EL (cell line): ENCODE measurements at regions not wholly inside any gene's neighbourhood (a gene's known extent, or its start where the extent isn't known, plus 50 kb on each side); places are given as distances from the start of the nearest gene placed in this dataset.
"Not testable (repeated sequence)": the region's sequence is repeated elsewhere in the genome, so short reads cannot be mapped to it uniquely, and the experiment has no call there.

Source experiments
- DNase-seq: peaks from one replicate; pipeline ENCODE4 v3.0.0-alpha.2; 2016

- DNase-seq = no peak
Measured at GRCh38 chrX:109155161-109155560, 326.7 kb downstream of the GUCY2F start.

- DNase-seq = not testable (repeated sequence)
Measured at GRCh38 chrX:109144173-109144572, 337.7 kb downstream of the GUCY2F start.

- DNase-seq = no peak
Measured at GRCh38 chrX:109140463-109140862, 341.4 kb downstream of the GUCY2F start.

- DNase-seq = no peak
Measured at GRCh38 chrX:109134777-109135176, 347.1 kb downstream of the GUCY2F start.

DNA sequence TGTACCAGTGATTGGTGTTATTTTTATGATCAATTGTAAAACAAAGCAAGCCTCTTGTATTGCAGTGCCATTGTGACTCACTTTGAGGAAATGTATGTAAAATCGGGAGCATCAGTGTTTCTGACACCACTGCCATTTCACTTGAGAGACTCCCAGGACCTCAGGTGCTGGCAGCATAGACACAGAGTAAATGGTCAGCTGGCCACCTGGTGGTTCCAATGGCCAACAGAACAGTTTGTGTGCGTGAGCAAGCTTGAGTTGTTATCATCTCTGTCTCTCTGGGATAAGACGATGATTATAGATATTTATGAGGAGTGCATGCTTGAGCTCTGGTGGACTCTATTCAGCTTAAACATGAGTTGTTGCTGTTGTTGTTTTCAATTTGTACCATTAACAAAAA is 356.6 kb downstream of the GUCY2F start:
- DNase-seq = no peak

GRCh38 chrX:109089359-109089758 is 353.0 kb upstream of the IRS4 start:
- DNase-seq = no peak

DNA sequence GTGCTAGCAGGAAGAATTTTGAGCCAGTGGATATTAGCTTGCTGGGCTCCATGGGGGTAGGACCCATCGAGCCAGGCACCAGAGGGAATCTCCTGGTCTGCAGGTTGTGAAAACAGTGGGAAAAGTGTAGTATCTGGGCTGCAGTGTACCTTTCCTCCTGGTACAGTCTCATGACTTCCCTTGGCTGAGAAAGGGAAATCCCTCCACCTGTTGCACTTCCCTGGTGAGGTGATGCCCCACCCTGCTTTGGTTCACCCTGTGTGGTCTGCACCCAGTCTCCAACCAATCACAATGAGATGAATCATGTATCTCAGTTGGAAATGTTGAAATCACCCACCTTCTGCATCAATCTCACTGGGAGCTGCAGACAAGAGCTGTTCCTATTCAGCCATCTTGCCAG is 341.4 kb upstream of the IRS4 start:
- no peak for DNase-seq

DNA sequence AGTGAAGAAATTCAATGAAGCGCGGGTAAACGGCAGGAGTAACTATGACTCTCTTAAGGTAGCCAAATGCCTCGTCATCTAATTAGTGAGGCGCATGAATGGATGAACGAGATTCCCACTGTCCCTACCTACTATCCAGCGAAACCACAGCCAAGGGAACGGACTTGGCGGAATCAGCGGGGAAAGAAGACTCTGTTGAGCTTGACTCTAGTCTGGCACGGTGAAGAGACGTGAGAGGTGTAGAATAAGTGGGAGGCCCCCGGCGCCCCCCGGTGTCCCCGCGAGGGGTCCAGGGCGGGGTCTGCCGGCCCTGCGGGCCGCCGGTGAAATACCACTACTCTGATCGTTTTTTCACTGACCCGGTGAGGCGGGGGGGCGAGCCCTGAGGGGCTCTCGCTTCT is 317.8 kb upstream of the IRS4 start:
- DNase-seq = not testable (repeated sequence)

- DNase-seq = no peak
Measured at GRCh38 chrX:109049903-109050302, 313.5 kb upstream of the IRS4 start.

- no peak for DNase-seq
Measured at GRCh38 chrX:109049416-109049815, 313.1 kb upstream of the IRS4 start.

DNA sequence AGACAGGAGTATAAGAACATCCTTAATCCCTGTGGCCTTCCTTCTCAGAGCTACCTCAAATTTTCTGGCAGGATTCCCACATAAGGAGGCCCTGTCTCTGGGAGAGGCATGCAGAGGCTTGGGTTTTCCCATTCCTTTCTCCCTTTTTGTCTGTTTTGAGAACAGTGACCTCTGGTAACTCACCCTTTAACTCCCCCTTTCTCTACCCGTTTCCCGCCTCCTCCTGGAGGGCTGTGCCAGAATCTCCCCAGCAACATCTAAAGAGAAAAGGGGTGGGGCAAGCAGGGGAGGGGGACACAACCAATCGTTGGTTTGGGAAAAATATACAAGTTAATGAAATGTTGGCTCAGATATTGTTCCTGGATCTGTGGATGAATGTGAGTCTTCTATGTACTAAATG is 303.7 kb upstream of the IRS4 start:
- no peak for DNase-seq

DNA sequence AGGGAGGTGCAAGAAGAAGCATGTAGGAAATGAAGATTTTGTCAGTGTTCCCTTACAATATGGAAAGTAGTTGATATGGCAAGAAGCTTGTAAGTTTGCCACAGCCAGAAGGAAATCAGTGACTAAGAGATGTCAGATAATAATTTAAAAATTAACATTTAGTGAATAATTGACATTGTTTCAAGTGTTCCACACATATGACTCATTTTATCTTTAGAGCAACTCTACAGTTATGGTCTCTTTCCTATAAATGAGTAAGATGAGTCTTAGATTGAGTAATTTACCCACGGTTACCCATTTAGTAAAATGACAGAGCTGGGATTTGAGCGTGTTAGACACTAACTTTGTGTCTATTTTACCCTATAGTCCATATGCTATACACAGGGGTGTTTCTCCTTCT is 300.3 kb upstream of the IRS4 start:
- no peak for DNase-seq

- DNase-seq = no peak
Measured at GRCh38 chrX:108993909-108994308, 257.5 kb upstream of the IRS4 start.

DNA sequence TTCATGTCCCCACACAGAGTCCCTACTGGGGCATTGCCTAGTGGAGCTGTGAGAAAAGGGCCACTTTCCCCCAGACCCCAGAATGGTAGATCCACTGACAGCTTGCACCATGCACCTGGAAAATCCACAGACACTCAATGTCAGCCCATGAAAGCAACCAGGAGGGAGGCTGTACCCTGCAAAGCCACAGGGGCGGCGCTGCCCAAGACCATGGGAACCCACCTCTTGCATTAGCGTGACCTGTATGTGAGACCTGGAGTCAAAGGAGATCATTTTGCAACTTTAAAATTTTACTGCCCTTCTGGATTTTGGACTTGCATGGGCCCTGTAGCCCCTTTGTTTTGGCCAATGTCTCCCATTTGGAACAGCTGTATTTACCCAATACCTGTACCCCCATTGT is 236.5 kb upstream of the IRS4 start:
- not testable (repeated sequence) for DNase-seq

DNA sequence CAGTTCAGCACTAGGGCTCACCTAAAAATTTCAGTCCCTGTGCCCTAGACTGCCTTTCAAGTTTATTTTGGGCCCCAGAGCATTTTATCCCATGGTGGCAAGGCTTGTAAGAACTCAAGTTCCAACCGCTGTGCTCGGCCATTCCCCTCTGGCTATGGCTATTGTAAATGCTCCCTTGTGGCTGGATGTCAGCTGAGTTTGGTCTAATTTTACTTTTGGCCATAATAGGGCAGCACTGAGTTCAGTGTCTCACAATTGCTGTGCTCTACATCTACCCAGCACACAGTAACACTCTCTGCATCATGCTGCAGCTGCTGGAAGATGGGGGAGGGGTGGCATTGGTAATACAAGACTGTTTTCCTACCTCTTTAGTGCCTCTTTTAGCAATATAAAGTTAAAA is 210.8 kb upstream of the IRS4 start:
- DNase-seq = no peak

DNA sequence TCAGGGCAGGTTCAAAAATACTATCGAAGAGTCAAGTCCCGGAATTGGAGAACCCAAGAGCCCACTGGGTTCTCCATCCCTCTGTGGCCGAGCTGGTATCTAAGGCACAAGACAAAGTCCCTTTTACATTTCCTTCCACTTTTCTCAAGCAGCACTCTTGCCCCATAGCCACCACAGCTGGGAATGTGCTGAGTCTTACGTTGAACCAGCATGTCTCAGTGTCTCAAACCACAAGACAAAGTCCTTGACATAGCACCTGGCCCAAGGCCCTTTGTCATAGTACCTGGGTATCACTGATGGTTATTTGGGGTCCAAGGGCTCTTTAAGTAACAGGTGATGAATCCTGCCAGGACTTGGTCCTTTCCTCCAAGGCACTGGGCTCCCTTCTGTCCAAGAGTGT is 210.2 kb upstream of the IRS4 start:
- no peak for DNase-seq

GRCh38 chrX:108945883-108946523 is 209.6 kb upstream of the IRS4 start:
- DNase-seq = no peak

GRCh38 chrX:108914791-108915190 is 178.4 kb upstream of the IRS4 start:
- DNase-seq = no peak

GRCh38 chrX:108903831-108904230 is 167.5 kb upstream of the IRS4 start:
- not testable (repeated sequence) for DNase-seq

GRCh38 chrX:108900333-108900732 is 164.0 kb upstream of the IRS4 start:
- no peak for DNase-seq

DNA sequence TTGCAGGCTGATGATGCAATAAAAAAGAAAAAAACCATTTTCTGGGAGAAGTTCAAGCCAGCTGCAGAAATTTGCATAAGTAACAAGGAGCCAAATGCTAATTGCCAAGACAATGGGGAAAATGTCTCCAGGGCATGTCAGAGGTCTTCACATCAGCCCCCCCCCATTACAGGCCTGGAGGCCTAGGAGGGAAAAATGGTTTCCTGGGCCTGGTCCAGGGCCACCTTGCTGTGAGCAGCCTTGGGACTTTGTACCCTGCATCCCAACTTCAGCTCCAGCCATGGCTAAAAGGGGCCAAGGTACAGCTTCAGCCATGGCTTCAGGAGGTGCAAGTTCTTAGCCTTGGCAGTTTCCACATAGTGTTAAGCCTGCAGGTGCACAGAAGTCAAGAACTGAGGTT is 160.0 kb upstream of the IRS4 start:
- DNase-seq = not testable (repeated sequence)

- no peak for DNase-seq
Measured at GRCh38 chrX:108892501-108892900, 156.1 kb upstream of the IRS4 start.

GRCh38 chrX:108875548-108875947 is 139.2 kb upstream of the IRS4 start:
- no peak for DNase-seq

DNA sequence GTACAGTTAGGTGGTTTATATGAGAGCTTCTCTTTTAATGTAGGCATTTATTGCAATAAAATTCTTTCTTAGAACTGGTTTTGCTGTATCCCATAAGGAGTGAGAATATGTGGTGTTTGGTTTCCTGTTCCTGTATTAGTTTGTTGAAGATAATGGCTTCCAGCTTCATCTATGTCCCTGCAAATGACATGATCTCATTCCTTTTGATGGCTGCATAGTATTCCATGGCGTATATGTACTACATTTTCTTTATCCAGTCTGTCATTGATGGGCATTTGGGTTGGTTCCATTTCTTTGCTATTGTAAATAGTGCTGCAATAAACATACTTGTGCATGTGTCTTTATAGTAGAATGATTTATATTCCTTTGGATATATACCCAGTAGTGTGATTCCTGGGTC is 106.7 kb upstream of the IRS4 start:
- DNase-seq = not testable (repeated sequence)

DNA sequence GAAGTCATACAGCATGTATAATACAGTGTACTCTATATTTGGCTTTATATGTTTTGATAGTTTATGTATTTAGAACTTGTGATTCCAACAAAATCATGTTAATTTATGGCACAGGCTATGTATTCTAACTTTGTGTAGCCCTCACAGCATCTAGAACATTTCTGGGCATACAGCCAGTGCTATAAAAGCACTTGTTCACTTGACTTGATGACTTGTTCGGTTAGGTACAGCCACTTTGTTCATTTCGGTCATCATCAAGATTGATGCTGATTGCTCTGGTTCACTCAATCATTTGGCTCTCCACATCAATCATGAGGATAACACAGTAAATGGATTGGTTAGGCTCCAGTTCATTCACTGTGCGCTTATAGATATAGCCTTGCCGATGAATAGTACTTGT is 97.6 kb upstream of the IRS4 start:
- no peak for DNase-seq

GRCh38 chrX:108811891-108812290 is 75.5 kb upstream of the IRS4 start:
- no peak for DNase-seq
